Kasumi-1 (cell line): ENCODE measurements at regions not wholly inside any gene's neighbourhood (a gene's known extent, or its start where the extent isn't known, plus 50 kb on each side); places are given as distances from the start of the nearest gene placed in this dataset.
"Not testable (repeated sequence)": the region's sequence is repeated elsewhere in the genome, so short reads cannot be mapped to it uniquely, and the experiment has no call there.

Source experiments
- DNase-seq, 2 experiments: peaks; one replicate each; lab custom pipeline; 2025; lab: John Stamatoyannopoulos, UW

DNA sequence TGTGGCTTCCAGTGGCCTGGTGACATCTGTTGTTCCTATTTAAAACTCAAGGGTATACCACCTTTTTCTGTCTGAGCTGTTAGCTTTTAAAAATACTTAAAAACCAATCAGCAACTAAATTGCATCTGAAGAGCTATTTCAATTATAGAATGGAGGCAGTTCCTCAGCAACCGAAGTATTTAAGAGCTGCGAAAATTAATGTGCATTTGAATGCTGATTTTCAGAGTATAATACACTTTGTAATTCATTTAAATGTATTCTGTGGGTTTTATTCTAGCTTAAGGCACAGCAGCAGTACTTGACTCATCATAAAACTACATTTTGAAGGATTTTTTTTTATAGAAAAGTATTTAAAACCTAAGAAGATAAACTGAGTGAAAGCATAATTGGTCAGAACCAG is 404.9 kb upstream of the PRKCQ start:
- no peak for DNase-seq

DNA sequence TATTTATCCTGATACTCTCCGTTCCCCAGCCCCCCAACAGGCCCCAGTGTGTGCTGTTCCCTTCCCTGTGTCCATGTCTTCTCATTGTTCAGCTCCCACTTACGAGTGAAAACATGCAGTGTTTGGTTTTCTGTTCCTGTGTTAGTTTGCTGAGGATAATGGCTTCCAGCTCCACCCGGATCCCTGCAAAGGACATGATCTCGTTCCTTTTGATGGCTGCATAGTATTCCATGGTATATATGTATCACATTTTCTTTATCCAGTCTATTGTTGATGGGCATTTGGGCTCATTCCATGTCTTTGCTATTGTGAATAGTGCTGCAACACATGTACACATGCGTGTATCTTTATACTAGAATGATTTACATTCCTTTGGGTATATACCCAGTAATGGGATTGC is 403.9 kb upstream of the PRKCQ start:
- DNase-seq: not testable (repeated sequence)

DNA sequence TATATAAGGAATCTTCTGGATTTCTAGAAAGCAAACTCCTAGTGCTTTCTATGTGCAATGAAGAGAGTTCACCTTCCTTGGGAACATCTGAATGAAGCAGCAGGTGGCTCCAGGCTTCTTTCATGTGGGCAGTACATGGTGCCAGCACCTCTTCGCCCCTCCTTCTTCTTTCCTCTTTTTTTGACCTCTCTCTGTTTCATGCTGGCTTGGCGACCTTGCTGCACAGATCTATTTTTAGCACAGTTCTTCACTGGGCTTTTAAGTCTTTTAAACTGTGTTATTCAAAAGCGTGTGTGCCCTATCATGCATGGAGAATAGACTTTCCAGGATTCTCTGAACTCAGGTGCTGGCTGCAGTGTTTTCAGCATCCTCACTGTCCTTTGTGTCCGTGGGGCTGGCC is 400.3 kb upstream of the PRKCQ start:
- no peak for DNase-seq

DNA sequence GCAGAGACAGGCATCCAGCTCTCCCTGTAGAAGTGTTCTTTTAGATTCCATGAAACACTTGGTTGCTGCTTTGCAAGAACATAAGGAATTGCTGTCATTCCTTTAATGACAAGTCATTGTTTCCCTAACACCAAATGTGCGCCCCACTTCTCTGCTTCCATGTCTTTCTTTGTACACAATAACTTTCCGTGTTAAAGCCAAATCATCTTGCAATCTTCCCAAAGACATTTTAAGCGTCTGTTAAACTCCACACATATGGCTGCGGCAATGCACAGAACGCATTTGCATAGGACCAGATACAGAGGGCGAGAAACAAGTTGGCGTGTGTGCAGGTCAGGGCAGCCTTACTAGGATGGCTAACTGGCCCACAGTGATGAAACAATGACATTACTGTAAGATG is 399.3 kb upstream of the PRKCQ start:
- no peak for DNase-seq

DNA sequence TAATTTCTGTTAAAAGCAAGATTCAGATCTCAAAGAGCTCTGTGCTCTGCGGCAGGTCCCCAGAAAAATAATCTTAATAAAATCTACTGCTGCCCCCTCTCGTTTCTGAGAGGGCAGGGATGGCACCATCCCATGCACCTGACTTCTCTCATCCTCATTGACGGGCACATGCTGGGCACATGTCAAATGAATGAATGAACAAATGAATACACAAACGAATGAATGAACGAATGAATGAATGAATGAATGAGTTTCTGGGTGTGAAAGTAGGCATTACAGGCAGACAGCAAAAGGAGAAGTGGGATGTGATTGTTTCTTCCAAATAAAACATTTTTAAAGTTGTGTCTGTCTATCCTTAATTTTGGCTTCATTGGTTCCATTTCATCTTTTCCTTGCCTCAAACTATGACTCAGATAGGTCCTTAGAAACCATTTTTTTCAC is 398.1 kb upstream of the PRKCQ start:
- no peak for DNase-seq

DNA sequence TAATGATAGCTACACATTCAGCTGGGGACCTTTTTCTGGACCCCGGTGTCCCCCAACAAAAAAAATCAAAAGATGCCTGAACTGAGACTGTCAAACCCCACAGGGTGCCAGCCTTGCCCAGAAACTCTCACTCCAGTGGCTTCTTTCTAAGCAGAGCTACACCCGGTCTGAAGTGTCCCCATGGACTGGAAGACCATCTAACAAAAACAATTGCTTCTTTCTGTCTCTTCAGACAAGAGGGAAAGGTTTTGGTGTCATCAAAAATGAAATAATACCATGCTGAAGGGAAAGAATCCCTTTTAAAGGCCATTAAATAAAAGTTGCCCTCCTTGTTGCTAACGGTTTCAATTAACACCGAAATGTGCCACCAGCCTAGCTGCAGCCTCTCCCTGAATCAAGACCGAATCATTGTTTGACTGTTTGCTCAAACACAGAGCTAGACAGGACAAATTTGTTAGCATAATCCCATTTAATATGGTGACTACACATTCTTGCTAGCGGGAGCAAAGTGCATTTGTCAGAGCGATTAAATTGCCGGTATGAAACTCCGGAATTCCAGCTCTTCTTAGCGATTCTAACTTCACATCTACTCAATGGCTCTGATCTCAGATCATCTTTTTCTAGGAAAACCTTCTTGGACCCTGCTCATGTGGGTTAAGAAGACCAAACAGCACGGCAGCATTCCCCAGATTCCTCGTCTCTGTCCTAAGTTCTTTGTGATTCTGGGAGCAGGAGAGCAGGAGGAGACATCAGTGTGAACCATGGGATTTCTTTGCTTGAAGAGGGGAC is 397.5 kb upstream of the PRKCQ start:
- DNase-seq: no peak

DNA sequence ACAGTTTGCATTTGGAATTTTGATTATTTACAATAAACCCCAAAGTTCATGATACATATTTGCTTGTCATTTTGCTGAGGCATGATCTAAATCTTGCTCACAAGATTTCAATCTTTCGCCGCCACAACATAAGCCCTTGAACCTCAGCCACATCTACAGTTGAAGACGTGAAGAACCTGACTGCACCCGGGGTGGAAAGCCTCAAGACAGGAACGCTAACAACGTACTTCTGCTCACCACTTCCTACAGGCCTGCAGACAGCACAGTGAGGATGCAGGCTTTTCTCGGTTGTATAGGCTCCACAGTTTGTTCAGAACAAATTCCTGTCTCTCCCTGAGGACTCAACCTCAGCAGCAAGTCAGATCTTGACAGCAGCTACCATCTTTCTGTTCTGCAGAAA is 393.8 kb upstream of the PRKCQ start:
- peak; percentile 94 to 95 for DNase-seq

DNA sequence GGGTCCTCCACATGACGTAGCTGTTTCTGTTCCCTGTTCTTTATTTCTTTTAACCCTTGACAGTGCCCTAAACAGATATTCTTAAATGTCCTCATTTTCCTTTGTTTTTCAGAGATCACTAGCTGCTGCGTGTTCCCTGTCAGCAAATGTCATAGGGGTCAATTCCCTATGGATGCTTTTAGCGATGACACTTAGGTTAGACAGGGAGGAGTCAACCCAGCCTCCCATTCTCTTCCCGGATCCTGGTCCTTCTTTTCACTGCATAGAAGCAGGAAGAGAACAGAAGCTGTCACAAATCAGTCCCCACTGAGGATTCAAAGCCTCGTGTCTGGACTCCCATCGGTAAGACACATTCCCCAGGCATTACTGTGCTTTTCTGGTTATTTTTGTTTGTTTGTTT is 392.1 kb upstream of the PRKCQ start:
- no peak for DNase-seq

DNA sequence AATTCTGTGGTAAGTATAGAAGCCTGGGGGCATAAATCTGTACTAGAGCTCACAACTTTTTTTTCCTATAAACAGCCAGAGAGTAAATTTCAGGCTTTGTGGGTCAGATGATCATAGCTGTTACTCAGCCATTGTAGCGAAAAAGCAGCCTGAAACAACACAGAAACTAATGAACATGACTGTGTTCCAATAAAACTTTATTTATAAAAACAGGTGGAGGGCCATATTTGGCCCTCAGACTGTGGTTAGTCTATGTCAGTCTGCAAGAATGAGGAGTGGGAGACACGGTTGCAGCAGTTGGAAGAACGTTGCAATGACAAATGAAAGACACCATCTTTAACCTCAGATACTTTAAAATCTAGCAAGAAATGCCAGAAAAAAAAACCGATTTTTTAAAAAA is 389.6 kb upstream of the PRKCQ start:
- no peak for DNase-seq

DNA sequence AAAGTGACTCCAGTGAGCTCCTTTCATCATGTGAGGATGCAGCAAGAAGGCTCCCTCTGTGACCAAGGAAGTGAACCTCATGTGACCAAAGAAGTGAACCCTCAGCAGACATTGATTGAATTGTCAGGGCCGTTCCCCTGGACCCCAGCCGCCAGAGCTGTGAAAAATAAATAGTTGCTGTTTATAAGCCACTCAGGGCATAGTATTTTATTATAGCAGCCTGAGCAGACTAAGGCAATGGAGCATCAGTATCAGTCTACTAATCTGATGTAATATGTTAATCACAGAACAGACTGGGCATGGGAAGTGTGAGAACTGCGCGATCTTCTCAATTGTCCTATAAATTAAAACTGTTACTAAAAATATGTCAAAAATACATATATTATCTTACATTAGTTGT is 384.5 kb upstream of the PRKCQ start:
- no peak for DNase-seq

DNA sequence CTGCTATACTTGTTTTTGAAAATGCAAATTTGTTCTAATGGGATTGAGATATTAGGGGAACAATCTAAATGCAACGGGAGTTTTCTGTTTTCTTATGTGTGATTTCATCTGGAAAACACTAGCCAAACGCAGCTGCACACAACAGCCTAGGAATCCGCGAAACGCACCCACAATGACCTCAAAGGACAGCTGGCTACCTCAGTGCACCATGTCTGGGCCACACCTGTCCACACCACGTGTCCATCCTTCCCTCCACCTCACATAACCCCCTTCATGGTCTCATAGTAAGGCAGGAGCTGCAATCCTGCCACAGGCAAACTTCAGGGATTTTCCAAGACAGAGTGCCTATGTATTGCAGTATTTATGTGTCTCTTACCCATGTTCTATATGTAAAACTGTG is 382.5 kb upstream of the PRKCQ start:
- no peak for DNase-seq

DNA sequence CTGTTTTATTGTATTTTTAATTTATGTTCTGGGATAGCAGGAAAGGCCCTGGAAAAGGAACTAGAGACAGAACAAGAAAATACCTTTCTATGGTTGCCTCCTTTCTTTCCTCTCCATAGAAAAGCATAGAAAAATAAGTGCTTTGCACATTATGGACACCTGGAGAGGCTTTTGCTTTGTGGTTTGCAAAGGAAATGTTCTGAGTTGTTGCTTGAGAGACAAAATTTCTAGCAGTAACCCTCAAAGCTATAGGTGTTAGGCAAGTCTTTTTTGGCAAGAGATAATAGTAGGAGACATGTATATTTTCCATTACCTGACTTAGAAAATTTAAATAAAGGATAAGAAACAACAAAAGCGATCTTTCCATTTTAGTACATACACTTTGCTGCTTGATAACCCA is 378.6 kb upstream of the PRKCQ start:
- DNase-seq: peak; percentile 21 to 36

DNA sequence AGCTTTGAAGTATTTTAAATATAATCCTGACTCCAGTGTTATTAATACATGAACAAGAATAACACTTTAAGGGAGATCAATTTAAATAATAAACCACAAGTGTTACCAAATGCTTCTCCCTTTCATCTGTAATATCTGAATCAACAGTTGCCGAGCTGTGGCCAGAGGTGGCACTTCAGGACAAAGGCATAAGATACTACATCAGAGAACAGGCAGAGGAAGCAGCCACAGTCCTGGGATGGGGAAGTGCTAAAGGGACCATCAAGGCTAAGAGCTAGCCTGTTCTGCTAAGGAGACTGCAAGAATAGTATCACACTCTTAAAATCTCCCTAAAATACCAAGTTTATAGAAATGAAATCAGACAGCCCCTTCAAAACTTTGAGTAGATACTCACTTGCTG is 378.2 kb upstream of the PRKCQ start:
- DNase-seq: peak; percentile 93 to 95

DNA sequence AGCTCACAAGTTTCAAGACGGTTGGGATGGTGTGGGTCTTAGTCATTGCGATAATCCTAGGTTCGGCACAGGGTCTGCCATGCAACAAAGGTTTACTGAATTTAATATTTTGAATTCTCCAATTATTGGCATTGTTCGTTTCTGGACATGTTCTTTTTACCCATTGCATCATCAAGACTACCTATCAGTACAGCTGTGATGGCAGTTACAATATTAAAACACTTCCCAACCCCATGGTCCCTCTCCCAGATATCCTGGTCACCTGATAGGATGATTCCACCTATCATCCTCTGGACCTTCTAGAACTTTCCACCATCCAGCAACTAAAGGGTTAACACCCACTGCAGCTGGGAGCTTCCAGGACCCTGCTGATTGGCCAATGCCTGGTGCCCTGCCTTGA is 377.8 kb upstream of the PRKCQ start:
- no peak for DNase-seq

DNA sequence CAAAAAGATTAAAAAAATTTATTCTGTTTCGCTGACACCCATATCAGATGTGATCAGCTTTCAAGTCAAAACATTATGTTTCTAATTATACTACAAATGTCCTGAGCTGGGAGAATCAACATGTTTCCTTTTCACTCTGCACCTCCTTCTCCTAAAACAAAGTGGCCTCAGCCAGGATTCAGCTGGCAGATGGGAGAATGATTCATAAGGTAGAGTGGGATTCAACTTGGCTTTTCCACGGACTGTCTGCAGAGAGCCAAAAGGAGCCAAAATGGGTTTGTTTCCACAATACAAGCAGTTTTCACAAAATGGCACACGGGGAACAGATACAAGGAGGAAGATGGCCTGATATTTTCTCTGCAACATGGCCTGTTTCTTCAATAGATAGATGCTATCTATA is 376.5 kb upstream of the PRKCQ start:
- no peak for DNase-seq

DNA sequence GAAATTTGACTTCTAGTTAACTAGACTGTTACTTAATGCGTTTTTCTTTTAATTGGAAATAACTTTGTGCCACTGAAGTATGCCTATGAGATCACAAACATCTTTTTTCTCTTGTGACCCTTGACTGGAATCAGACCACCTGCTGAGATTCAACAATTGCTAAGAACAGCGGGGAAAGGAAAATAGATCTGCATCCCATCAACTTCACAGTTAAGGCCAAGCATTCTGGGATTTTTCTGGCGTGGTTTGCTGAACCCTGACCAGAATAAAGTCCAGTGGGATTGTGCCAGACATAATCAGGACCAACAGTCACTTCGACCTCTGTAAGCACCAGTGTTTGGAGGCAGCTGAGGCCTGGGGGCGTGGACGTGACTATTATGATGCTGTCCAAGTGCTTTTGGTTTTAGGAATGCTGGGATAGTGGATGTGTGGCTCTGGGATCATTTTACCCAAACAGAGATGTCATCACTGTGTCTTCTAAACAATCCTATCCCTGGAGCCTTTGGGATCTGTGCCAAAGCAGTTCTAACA is 373.3 kb upstream of the PRKCQ start:
- DNase-seq: no peak

DNA sequence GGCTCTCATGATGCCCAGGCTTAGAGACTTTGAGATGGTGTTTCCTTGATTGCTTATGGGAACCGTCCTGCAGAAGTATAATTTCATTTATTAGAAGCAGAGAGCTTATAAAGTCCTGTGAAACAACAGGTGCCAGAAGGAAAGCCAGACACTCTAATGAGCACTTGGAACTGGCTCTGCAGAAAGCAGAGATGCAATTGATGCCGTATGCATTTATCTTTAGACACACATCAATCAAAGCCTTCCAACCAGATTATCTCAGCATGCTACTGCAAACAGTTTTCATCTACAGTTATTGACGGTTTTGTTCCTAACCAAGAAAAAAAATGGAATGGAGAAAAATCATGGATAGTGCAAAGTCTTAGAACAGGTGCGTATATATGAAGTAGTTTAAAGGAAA is 371.7 kb upstream of the PRKCQ start:
- no peak for DNase-seq

DNA sequence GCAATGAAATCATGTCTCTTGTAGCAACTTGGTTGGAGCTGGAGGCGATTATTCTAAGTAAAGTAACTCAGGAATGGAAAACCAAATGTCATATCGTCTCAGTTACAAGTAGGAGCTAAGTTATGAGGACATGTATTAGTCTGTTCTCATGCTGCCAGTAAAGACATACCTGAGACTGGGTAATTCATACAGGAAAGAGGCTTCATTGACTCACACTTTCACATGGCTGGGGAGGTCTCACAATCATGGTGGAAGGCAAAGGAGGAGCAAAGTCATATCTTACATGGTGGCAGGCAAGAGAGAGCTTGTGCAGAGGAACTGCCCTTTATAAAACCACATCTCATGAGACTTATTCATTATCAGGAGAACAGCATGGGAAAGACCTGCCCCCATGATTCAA is 370.1 kb upstream of the PRKCQ start:
- DNase-seq: no peak

DNA sequence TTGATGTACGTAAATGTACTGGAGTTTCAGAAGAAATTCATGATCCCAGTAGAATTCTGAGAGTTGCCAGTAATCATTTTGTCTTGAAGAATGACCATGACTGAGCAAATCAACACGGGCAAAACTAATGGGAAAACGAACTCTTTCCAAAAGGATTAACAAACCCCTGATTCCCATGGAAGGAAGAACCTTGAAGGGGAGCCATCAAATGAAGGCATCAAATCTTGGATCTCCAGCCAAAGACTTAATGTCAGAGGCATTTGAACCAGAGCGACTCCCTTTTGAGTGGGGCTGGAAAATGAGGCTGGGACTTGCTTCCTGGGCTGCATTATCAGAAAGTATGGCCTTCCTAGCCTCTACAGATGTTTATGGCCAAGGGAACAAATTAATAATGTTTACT is 364.4 kb upstream of the PRKCQ start:
- no peak for DNase-seq

DNA sequence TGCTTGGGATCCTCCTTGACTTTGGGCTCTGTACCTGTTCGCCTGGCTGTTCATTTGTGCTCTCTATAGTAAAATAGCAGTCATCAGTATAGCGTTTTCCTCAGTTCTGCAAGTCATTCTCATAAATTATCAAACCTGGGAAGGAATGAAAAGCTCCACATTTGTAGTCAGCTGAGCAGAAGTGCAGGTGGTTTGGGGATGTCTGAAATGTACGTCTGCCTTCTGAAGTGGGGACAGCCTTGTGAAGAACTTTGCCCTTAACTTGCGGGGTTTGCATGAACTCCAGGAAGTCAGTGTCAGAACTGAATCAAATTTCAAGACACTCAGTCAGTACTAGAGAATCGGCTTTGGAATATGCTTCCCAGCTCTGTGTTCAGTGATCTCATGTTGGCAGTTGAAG is 358.3 kb upstream of the PRKCQ start:
- no peak for DNase-seq

DNA sequence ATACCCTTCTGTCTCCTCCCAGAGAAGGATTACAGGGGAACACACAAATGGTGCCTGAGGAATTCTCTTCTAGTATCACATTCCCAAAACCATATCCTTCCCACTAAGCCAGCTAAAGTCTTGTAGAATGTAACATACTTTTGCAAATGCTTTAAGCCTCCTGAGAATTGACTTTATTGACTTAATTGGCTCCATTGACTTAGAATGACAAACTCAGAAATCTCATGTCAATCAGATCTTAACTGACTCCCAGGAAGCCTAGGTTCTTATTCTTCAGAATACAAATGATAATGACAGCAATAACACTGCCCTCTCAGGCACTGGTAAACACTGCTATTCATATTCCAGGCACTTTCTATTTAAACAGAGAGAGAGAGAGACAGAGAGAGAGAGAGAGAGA is 356.9 kb upstream of the PRKCQ start:
- DNase-seq: no peak

DNA sequence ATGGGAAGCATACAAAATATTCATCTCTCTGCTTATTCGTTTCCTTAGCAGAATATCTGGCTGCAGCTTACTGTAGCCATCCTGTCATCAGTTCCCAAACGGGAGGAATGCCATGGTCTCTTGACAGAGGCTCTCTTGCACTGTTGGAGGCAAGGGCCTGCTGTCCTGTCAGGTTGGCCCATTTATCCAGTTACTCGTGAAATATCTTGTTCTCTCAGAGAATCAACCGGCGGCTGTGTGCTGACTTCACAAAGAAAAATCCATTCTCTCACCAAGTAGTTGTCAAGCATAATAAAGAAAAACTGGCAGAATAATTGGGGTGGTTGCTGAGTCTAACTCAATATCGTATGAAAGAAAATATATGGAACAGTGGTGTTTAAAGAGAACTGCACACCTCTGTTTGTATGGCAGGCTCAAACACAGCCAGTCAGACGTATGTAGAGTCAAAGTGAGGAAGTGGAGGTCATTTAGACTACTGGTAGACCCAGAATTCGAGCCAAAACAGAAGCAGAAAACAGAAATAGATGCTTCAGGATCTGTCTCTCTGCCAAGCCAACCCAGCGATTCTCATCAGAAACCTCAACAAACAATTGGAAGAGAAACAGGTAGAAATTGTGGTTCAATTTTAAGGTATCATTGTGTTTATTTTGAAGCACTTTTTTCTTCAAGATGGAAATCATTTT is 349.2 kb upstream of the PRKCQ start:
- peak; percentile 64 to 65 for DNase-seq

DNA sequence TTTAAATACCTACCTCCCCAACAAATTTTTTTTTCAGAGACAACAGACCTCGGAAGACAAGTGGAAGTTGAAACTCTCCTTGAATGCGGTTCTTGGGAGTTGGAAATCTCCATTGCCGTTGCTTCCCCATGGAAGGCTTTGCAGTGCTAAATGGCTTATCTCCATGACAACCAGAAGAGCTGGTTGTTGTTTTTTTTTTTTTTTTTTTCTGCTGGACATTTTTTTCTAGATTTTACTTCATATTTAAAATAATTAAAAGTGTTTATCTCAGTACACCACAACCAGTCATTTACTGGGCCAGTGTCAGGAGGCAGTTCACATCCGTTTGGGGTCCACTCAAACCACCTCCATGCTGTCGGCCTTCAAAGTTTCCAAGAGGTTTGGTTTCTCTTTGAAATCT is 348.5 kb upstream of the PRKCQ start:
- DNase-seq: no peak

DNA sequence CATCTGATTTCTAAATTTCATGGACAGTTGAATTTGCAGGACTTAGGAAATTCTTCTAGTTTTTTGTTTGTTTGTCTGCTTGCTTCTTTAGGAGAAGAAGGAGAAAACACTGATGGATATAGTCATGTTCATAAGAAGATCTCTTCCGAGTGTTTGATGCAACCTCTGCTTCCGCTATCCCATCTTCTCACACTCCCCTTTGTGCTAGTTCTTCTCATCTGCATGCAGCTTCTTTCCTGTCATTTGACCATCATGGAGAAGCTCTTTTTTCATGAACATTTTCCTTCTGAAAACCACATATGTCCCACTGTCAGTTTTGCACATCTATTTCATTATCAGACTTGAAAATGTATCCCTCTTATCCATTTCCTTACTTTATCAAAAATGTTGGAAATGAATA is 346.9 kb upstream of the PRKCQ start:
- peak; percentile 94 to 96 for DNase-seq
